ENCODE measurements at regions not wholly inside any gene's neighbourhood (a gene's known extent, or its start where the extent isn't known, plus 50 kb on each side); places are given as distances from the start of the nearest gene placed in this dataset.

DNA sequence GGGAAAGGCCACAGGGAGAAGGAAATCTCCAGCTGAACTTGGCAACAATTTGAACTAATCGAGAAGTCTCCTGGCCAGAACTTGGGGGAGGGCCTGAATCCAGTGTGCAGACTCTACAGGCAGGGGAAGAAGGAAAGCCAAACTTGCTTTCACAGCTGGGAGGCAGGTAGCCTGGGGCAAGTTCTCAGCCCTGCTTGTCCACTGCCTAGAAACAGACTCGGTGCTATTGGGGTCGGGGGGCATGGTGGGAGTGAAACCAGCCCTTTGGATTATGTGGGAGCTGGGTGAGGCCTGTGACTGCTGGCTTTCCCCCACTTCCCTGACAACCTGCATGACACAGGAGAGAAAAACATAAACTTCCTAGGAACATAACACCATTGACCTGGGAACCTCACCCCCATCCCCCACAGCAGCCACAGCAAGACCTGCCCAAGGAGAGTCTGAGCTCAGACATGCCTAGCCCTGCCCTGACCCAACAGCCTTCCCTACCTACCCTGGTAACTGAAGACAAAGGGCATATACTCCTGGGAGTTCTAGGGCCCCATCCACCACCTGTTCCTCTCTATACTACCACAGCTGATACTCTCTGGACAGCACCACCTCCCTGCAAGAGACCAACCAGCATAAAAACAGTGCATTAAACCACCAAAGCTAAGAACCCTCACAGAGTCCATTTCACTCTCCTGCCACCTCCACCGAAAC, 103.7 kb upstream of the MNS1 start:
- no peak for DNase-seq (ENCODE audit: low read depth in 1 of 2, low spot score in 1 of 2)
- TF ChIP-seq POLR2AphosphoS5 (IDR thresholded peaks at IDR 0.05; ENCODE audit: low read depth) (no peak), SPI1 (IDR thresholded peaks at IDR 0.05; ENCODE audit: borderline replicate concordance, low read depth) (no peak), GABPA (IDR thresholded peaks at IDR 0.05; ENCODE audit: low read depth) (no peak)
- TF ChIP-seq, protein P1, sequence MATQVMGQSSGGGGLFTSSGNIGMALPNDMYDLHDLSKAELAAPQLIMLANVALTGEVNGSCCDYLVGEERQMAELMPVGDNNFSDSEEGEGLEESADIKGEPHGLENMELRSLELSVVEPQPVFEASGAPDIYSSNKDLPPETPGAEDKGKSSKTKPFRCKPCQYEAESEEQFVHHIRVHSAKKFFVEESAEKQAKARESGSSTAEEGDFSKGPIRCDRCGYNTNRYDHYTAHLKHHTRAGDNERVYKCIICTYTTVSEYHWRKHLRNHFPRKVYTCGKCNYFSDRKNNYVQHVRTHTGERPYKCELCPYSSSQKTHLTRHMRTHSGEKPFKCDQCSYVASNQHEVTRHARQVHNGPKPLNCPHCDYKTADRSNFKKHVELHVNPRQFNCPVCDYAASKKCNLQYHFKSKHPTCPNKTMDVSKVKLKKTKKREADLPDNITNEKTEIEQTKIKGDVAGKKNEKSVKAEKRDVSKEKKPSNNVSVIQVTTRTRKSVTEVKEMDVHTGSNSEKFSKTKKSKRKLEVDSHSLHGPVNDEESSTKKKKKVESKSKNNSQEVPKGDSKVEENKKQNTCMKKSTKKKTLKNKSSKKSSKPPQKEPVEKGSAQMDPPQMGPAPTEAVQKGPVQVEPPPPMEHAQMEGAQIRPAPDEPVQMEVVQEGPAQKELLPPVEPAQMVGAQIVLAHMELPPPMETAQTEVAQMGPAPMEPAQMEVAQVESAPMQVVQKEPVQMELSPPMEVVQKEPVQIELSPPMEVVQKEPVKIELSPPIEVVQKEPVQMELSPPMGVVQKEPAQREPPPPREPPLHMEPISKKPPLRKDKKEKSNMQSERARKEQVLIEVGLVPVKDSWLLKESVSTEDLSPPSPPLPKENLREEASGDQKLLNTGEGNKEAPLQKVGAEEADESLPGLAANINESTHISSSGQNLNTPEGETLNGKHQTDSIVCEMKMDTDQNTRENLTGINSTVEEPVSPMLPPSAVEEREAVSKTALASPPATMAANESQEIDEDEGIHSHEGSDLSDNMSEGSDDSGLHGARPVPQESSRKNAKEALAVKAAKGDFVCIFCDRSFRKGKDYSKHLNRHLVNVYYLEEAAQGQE (IDR thresholded peaks at IDR 0.05; ENCODE audit: insufficient replicate concordance, low read depth), result no peak
- TF ChIP-seq, protein P2, sequence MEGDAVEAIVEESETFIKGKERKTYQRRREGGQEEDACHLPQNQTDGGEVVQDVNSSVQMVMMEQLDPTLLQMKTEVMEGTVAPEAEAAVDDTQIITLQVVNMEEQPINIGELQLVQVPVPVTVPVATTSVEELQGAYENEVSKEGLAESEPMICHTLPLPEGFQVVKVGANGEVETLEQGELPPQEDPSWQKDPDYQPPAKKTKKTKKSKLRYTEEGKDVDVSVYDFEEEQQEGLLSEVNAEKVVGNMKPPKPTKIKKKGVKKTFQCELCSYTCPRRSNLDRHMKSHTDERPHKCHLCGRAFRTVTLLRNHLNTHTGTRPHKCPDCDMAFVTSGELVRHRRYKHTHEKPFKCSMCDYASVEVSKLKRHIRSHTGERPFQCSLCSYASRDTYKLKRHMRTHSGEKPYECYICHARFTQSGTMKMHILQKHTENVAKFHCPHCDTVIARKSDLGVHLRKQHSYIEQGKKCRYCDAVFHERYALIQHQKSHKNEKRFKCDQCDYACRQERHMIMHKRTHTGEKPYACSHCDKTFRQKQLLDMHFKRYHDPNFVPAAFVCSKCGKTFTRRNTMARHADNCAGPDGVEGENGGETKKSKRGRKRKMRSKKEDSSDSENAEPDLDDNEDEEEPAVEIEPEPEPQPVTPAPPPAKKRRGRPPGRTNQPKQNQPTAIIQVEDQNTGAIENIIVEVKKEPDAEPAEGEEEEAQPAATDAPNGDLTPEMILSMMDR (IDR thresholded peaks at IDR 0.05; ENCODE audit: insufficient read depth, low read length), result no peak

DNA sequence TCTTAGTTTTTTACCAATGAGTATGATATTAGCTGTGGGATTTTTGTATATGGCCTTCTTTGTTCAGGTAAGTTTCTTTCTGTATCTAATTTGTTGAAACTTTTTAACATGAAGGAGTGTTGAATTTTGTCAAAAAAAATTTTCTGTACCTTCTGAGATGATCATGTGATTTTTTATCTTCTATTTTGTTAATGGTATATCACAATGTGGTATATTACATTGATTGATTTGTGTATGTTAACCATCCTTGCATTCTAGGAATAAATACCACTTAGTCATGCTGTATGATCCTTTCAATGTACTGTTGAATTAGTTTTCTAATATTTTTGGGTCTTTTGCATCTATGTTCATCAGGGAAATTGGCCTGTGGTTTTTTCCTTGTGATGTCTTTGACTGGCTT, 92.5 kb upstream of the MNS1 start:
- Histone ChIP-seq H3K27me3 (ENCODE audit: insufficient read depth, poor library complexity, severe bottlenecking) (no peaks in the 10 kb centered on the region), H3K27ac (replicated peaks) (no peak overlapping the region), H3K4me3 (replicated peaks; ENCODE audit: insufficient read depth, low read length) (no peak overlapping the region)
- TF ChIP-seq, protein P1 (IDR thresholded peaks at IDR 0.05; ENCODE audit: insufficient replicate concordance, low read depth), result no peak
- TF ChIP-seq, protein P2 (IDR thresholded peaks at IDR 0.05; ENCODE audit: insufficient read depth, low read length), result no peak
- TF ChIP-seq SPI1 (IDR thresholded peaks at IDR 0.05; ENCODE audit: borderline replicate concordance, low read depth) (no peak), POLR2AphosphoS5 (IDR thresholded peaks at IDR 0.05; ENCODE audit: low read depth) (no peak)
- DNase-seq (ENCODE audit: low read depth in 1 of 2, low spot score in 1 of 2), result no peak

More for the DNA sequence above, 103.7 kb upstream of the MNS1 start:
- Histone ChIP-seq H3K4me3 (replicated peaks; ENCODE audit: insufficient read depth, low read length) (no peak overlapping the region), H3K27ac (replicated peaks) (no peak overlapping the region), H3K27me3 (ENCODE audit: insufficient read depth, poor library complexity, severe bottlenecking) (no peaks in the 10 kb centered on the region)

DNA sequence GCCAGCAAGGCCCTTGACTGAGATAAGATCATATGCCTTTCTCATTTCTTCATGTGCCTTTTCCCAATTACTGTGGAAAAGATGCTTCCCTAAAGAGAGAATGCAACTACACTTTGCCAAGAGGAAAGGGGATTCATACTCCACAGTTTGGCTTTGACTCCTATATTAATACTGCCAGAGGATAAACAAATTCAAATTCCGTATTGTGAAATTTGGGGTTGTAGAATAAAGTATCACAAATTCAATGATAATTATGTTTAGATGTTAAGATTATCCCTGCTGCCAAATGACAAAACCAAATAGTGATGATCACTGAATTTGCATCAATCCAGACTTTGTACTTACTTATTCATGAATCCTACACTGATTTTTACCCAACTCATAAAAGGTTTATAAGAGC, 88.5 kb upstream of the MNS1 start:
- Histone ChIP-seq H3K4me3 (replicated peaks; ENCODE audit: insufficient read depth, low read length) (no peak overlapping the region), H3K27ac (replicated peaks) (no peak overlapping the region), H3K27me3 (ENCODE audit: insufficient read depth, poor library complexity, severe bottlenecking) (no peaks in the 10 kb centered on the region)
- DNase-seq (ENCODE audit: low read depth in 1 of 2, low spot score in 1 of 2), result no peak
- TF ChIP-seq SPI1 (IDR thresholded peaks at IDR 0.05; ENCODE audit: borderline replicate concordance, low read depth) (no peak), POLR2AphosphoS5 (IDR thresholded peaks at IDR 0.05; ENCODE audit: low read depth) (no peak), GABPA (IDR thresholded peaks at IDR 0.05; ENCODE audit: low read depth) (no peak)
- TF ChIP-seq, protein P2 (IDR thresholded peaks at IDR 0.05; ENCODE audit: insufficient read depth, low read length), result no peak
- TF ChIP-seq, protein P1 (IDR thresholded peaks at IDR 0.05; ENCODE audit: insufficient replicate concordance, low read depth), result no peak
